T-cell (primary cell): ENCODE measurements at regions not wholly inside any gene's neighbourhood (a gene's known extent, or its start where the extent isn't known, plus 50 kb on each side); places are given as distances from the start of the nearest gene placed in this dataset.
"Not testable (repeated sequence)": the region's sequence is repeated elsewhere in the genome, so short reads cannot be mapped to it uniquely, and the experiment has no call there.

ENCODE experiments used
- ATAC-seq, 4 experiments: fragments of 200-7000 bp in 3 of 4; fragments of 150-1000 bp in 1 of 4; cut with Tn5 transposase; replicated peaks in 1 of 4; 1 replicate in 3 of 4; 2 replicates in 1 of 4; pipeline ENCODE4 v1.10.0; 2021; ENCODE audit warnings: moderate library complexity in 3 of 4, mild to moderate bottlenecking in 2 of 4, moderate number of reproducible peaks in 1 of 4
- CTCF ChIA-PET, 2 donors: fragments of 300-600 bp; sonication (Branson Sonifier 250); formaldehyde crosslinking; loops; one replicate each; lab custom pipeline; 2022; ENCODE audit warnings: antibody characterized with exemption in 2 of 2; lab: Charles Lee
- POLR2A ChIA-PET, 2 donors: fragments of 300-600 bp; sonication (Branson Sonifier 250); formaldehyde crosslinking; loops; one replicate each; lab custom pipeline; 2022; ENCODE audit warnings: antibody characterized with exemption in 2 of 2; lab: Charles Lee
- DNase-seq, 35 experiments: peaks; one replicate each; pipeline versions ENCODE4 v3.0.0 to v3.0.0-alpha.2; 2013 to 2023
- H3K27ac ChIP-seq: one replicate; pipeline ENCODE4 v1.5.1; 2013; ENCODE audit warnings: low read length
- H3K27me3 ChIP-seq, 2 experiments: replicated peaks in 1 of 2; 1 replicate in 1 of 2; 2 replicates in 1 of 2; pipeline versions ENCODE4 v1.6.1 to v1.7.0; 2013; ENCODE audit warnings: low read length in 1 of 2, mixed read lengths in 1 of 2; ENCODE audit not compliant: control insufficient read depth in 2 of 2, insufficient read depth in 2 of 2; ENCODE audit errors: extremely low read depth in 1 of 2
- H3K36me3 ChIP-seq, 2 donors: 1 replicate in 1 of 2; 2 replicates in 1 of 2; pipeline versions ENCODE4 v1.6.1 to v1.7.0; 2013; ENCODE audit warnings: low read length in 1 of 2; ENCODE audit not compliant: control insufficient read depth in 2 of 2, insufficient read depth in 1 of 2; ENCODE audit errors: extremely low read depth in 1 of 2
- H3K4me1 ChIP-seq, 2 experiments: 1 replicate in 1 of 2; 2 replicates in 1 of 2; pipeline versions ENCODE4 v1.6.1 to v1.7.0; 2013; ENCODE audit warnings: low read length in 2 of 2, mixed read lengths in 1 of 2; ENCODE audit not compliant: insufficient read depth in 2 of 2, control insufficient read depth in 1 of 2; ENCODE audit errors: extremely low read depth in 1 of 2
- H3K4me3 ChIP-seq, 2 donors: 1 replicate in 1 of 2; 2 replicates in 1 of 2; pipeline versions ENCODE4 v1.5.1 to v1.7.0; 2013; ENCODE audit warnings: mild to moderate bottlenecking in 2 of 2, low read length in 1 of 2, moderate library complexity in 1 of 2; ENCODE audit not compliant: control insufficient read depth in 1 of 2; ENCODE audit errors: extremely low read depth in 1 of 2
- H3K9me3 ChIP-seq: 2 replicates; pipeline ENCODE4 v1.7.0; 2013
- H3K27ac Mint-ChIP-seq, 2 donors: one replicate each; pipeline ENCODE4 v1.8.0; 2020 to 2021; ENCODE audit warnings: mild to moderate bottlenecking in 2 of 2, mixed read lengths in 2 of 2
- H3K27me3 Mint-ChIP-seq, 2 donors: one replicate each; pipeline ENCODE4 v1.8.0; 2021 to 2022; ENCODE audit warnings: mixed read lengths in 2 of 2
- H3K36me3 Mint-ChIP-seq: one replicate; pipeline ENCODE4 v1.8.0; 2021; ENCODE audit warnings: mixed read lengths
- H3K4me1 Mint-ChIP-seq, 3 donors: one replicate each; pipeline ENCODE4 v1.8.0; 2020 to 2022; ENCODE audit warnings: mixed read lengths in 3 of 3, mild to moderate bottlenecking in 1 of 3
- H3K4me3 Mint-ChIP-seq, 3 donors: one replicate each; pipeline ENCODE4 v1.8.0; 2020 to 2022; ENCODE audit warnings: mild to moderate bottlenecking in 3 of 3, mixed read lengths in 3 of 3, moderate library complexity in 3 of 3
- H3K9me3 Mint-ChIP-seq, 3 donors: one replicate each; pipeline ENCODE4 v1.8.0; 2020 to 2022; ENCODE audit warnings: mixed read lengths in 3 of 3
- WGBS: methylation state at CpG from one replicate; pipeline ENCODE4 v1.1.5; 2013; ENCODE audit warnings: missing lambda C conversion rate; ENCODE audit not compliant: insufficient coverage; 5-methylcytosine and 5-hydroxymethylcytosine counted together

DNA sequence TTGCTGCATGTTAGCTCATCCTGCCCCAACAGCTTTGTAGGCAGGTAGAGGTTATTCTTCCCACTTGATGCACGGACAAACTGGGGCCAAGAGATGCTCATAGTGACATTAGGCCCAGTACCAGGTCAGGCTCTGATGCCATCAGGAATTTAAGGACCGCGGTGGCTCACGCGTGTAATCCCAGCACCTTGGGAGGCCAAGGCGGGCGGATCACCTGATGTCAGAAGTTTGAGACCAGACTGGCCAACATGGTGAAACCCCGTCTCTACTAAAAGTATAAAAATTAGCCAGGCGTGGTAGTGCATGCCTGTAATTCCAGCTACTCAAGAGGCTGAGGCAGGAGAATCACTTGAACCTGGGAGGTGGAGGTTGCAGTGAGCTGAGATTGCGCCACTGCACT is 110.8 kb downstream of the PHETA1 start:
- H3K4me3 Mint-ChIP-seq, H3K27ac Mint-ChIP-seq, H3K36me3 ChIP-seq, H3K36me3 Mint-ChIP-seq, DNase-seq, H3K9me3 ChIP-seq, H3K9me3 Mint-ChIP-seq, H3K27ac ChIP-seq, H3K4me1 ChIP-seq, CTCF ChIA-PET, H3K4me1 Mint-ChIP-seq, H3K4me3 ChIP-seq, ATAC-seq: not testable (repeated sequence)
- H3K27me3 Mint-ChIP-seq, result peaks cover 6 to 18% of the 10 kb centered on the region in 2 donors
- peaks cover 0 to 24% of the 10 kb centered on the region in 2 experiments for H3K27me3 ChIP-seq
- POLR2A ChIA-PET, result interaction anchor here in 1 of 2 donors (0.6 kb wide), 1 partner anchor 28 kb away, joined by 3 read pairs; no protein-coding TSS in a partner anchor
- 94% methylated on average over 8 of the region's 10 CpGs for WGBS

DNA sequence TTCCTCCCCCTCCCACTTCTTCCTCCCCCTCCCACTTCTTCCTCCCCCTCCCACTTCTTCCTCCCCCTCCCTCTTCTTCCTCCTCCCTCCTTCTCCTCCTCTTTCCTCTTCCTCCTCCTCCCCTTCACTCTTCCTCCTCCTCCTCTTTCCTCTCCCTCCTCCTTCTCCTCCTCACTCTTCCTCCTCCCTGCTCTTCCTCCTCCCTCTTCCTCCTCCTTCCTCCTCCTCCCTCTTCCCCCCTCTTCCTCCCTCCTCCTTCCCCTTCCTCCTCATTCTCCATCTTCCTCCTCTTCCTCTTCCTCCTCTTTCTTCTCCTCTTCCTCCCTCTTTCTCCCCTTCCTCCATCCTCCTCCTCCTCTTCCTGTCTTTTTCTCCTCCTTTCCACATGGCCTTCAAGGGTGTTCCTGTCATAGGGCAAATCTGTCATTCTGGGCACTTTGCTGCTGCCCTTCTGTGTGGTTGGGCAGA is 111.4 kb downstream of the PHETA1 start:
- Histone ChIP-seq H3K36me3 (no peaks in the 10 kb centered on the region), H3K27ac (no peak overlapping the region), H3K9me3 (no peaks in the 10 kb centered on the region), H3K4me1 (no peaks in the 10 kb centered on the region), H3K27me3 (peaks cover 0 to 27% of the 10 kb centered on the region in 2 experiments), H3K4me3 (no peak overlapping the region)
- no peaks in the 10 kb centered on the region for H3K36me3 Mint-ChIP-seq
- no peak overlapping the region for H3K4me3 Mint-ChIP-seq
- ChIA-PET POLR2A (no interaction called here), CTCF (no interaction called here)
- no peaks in the 10 kb centered on the region for H3K9me3 Mint-ChIP-seq
- ATAC-seq (no peak), DNase-seq (no peak)
- H3K27ac Mint-ChIP-seq, result no peak overlapping the region
- H3K4me1 Mint-ChIP-seq, result no peaks in the 10 kb centered on the region
- peaks cover 3 to 12% of the 10 kb centered on the region in 2 donors for H3K27me3 Mint-ChIP-seq

DNA sequence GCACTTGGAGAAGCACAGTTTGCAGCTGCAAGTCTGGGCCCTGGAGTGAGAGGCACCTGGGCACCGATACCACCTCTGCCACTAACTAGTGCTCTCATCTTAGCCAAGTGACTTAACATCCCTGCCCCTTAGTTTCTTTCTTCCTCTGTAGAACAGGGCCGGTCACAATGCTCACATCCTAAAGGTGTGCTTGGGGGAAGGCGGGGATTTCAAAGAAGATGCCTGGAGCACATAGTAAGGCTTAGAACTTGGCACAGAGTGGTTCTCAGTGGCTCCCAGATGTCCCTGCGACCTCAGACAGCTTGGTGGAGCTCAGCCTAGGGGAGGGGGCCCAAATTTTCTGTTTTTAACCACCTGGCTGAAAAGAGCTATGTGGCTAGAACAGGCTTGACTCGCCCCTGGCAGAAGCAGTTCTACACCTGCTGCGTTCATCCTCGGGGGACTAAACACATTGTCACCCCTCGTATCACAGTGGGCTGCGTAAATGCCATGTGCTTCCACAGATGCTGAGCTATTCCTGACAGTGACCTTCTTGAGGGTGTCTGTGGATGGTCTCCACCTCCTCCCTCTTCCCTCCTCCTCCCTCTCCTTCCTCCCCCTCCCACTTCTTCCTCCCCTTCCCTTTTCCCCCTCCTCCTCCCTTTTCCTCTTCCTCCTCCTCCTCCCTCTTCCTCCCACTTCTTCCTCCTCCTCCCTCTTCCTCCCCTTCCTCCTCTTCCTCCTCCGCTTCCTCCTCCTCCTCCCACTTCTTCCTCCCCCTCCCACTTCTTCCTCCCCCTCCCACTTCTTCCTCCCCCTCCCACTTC is 112.1 kb downstream of the PHETA1 start:
- POLR2A ChIA-PET, result no interaction called here
- Histone ChIP-seq H3K27me3 (peaks cover 0 to 30% of the 10 kb centered on the region in 2 experiments), H3K27ac (no peak overlapping the region), H3K4me3 (no peak overlapping the region), H3K4me1 (no peaks in the 10 kb centered on the region), H3K9me3 (no peaks in the 10 kb centered on the region), H3K36me3 (no peaks in the 10 kb centered on the region)
- no peaks in the 10 kb centered on the region for H3K36me3 Mint-ChIP-seq
- no peaks in the 10 kb centered on the region for H3K9me3 Mint-ChIP-seq
- WGBS, result 67% methylated on average over 7 of the region's 10 CpGs
- H3K4me1 Mint-ChIP-seq, result no peaks in the 10 kb centered on the region
- H3K4me3 Mint-ChIP-seq, result no peak overlapping the region
- CTCF ChIA-PET, result no interaction called here
- H3K27ac Mint-ChIP-seq, result no peak overlapping the region
- DNase-seq, result no peak
- no peak for ATAC-seq
- H3K27me3 Mint-ChIP-seq, result peaks cover 3 to 9% of the 10 kb centered on the region in 2 donors

DNA sequence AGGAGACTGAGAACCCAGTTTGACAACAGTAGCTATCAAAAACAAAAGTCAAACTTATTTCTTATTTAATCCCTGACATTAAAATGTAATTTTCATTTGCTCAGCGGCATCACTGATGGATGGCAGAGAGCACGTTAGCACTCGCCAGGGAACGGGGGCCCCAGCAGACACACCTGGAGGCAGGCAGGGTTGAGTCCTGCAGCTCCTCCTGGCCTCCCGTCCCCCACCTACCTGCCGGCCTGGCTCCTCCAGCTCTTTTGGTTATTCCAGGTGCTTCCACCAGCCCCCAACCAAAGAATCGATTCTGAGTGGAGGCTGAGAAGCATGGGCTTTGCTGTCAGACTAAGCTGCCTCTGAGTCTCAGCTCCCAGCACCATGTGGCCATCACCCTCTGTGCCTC is 113.6 kb downstream of the PHETA1 start:
- H3K4me1 ChIP-seq, result no peaks in the 10 kb centered on the region
- Mint-ChIP-seq H3K36me3 (no peaks in the 10 kb centered on the region), H3K4me3 (no peak overlapping the region), H3K9me3 (no peaks in the 10 kb centered on the region), H3K4me1 (no peaks in the 10 kb centered on the region), H3K27ac (no peak overlapping the region), H3K27me3 (peaks cover 3 to 14% of the 10 kb centered on the region in 2 donors)
- no peak for DNase-seq
- no peaks in the 10 kb centered on the region for H3K9me3 ChIP-seq
- POLR2A ChIA-PET, result no interaction called here
- peaks cover 0 to 20% of the 10 kb centered on the region in 2 experiments for H3K27me3 ChIP-seq
- H3K36me3 ChIP-seq, result no peaks in the 10 kb centered on the region
- no peak overlapping the region for H3K27ac ChIP-seq
- CTCF ChIA-PET, result no interaction called here
- ATAC-seq, result no peak
- H3K4me3 ChIP-seq, result no peak overlapping the region
- 70% methylated on average over 4 of the region's 7 CpGs for WGBS

DNA sequence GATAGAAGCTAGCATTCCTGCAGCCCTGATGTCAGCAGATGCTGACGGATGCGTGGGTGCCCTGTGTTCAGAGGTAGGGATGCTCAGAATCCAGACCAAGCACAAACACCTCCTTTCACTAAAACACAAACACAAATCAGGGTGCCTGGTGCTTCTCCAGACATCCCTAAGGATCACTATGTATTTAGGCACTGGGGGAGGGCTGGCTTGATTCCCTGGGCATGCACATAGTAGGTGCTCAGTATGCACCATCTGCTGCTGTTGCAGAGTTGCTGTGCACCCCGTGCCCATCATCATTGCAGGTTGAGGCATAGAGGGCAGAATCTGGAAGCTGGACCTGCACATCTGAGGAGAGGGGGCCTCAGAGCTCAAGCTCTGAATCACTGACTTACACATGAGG is 114.8 kb downstream of the PHETA1 start:
- Histone ChIP-seq H3K4me1 (no peaks in the 10 kb centered on the region), H3K9me3 (no peaks in the 10 kb centered on the region), H3K4me3 (no peak overlapping the region), H3K36me3 (no peaks in the 10 kb centered on the region), H3K27ac (no peak overlapping the region), H3K27me3 (peaks cover 0 to 20% of the 10 kb centered on the region in 2 experiments)
- DNase-seq (no peak), ATAC-seq (no peak)
- no peaks in the 10 kb centered on the region for H3K36me3 Mint-ChIP-seq
- no peaks in the 10 kb centered on the region for H3K9me3 Mint-ChIP-seq
- H3K4me1 Mint-ChIP-seq, result no peaks in the 10 kb centered on the region
- 56% methylated on average over 1 of the region's 3 CpGs for WGBS
- no peak overlapping the region for H3K4me3 Mint-ChIP-seq
- POLR2A ChIA-PET, result no interaction called here
- CTCF ChIA-PET, result no interaction called here
- H3K27ac Mint-ChIP-seq, result no peak overlapping the region
- H3K27me3 Mint-ChIP-seq, result peaks cover 3 to 14% of the 10 kb centered on the region in 2 donors

DNA sequence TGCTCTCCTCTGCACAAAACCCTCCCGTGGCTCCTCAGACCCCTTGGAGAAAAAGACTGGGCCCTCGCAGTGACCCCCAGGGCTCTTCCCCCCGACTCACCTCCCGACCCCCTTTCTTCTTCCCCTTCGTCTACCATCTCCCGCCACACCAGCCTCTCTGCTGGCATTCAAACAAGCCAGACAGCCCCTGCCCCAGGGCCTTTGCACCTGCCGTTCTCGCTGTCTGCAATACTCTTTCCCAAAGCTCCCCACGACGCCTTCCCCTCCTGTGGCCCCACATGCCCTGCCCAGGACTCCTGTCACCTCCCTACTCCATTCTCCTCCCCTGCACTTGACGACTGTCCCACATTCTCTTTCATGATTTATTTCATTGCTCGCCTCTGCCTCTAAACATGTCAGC is 115.7 kb downstream of the PHETA1 start:
- H3K9me3 ChIP-seq, result no peaks in the 10 kb centered on the region
- WGBS, result 83% methylated on average over 8 of the region's 12 CpGs

More for the DNA sequence above, 115.7 kb downstream of the PHETA1 start:
- Mint-ChIP-seq H3K9me3 (no peaks in the 10 kb centered on the region), H3K4me1 (no peaks in the 10 kb centered on the region), H3K36me3 (no peaks in the 10 kb centered on the region), H3K27ac (no peak overlapping the region), H3K27me3 (peaks cover 3 to 16% of the 10 kb centered on the region in 2 donors), H3K4me3 (no peak overlapping the region)
- CTCF ChIA-PET, result interaction anchor here in 1 of 2 donors (0.5 kb wide), 1 partner anchor 95 kb away, joined by 3 read pairs; no protein-coding TSS in a partner anchor
- ATAC-seq (no peak), DNase-seq (no peak)
- POLR2A ChIA-PET, result no interaction called here
- Histone ChIP-seq H3K27me3 (peaks cover 0 to 23% of the 10 kb centered on the region in 2 experiments), H3K4me3 (no peak overlapping the region), H3K36me3 (no peaks in the 10 kb centered on the region), H3K27ac (no peak overlapping the region), H3K4me1 (no peaks in the 10 kb centered on the region)
